ENCODE measurements at regions not wholly inside any gene's neighbourhood (a gene's known extent, or its start where the extent isn't known, plus 50 kb on each side); places are given as distances from the start of the nearest gene placed in this dataset.

- TF ChIP-seq POLR2AphosphoS5 (IDR thresholded peaks at IDR 0.05; ENCODE audit: insufficient read depth, low read depth, low read length) (no peak), POLR2A (IDR thresholded peaks at IDR 0.05; ENCODE audit: low read depth, low read length) (no peak)
- TF ChIP-seq, protein P1, sequence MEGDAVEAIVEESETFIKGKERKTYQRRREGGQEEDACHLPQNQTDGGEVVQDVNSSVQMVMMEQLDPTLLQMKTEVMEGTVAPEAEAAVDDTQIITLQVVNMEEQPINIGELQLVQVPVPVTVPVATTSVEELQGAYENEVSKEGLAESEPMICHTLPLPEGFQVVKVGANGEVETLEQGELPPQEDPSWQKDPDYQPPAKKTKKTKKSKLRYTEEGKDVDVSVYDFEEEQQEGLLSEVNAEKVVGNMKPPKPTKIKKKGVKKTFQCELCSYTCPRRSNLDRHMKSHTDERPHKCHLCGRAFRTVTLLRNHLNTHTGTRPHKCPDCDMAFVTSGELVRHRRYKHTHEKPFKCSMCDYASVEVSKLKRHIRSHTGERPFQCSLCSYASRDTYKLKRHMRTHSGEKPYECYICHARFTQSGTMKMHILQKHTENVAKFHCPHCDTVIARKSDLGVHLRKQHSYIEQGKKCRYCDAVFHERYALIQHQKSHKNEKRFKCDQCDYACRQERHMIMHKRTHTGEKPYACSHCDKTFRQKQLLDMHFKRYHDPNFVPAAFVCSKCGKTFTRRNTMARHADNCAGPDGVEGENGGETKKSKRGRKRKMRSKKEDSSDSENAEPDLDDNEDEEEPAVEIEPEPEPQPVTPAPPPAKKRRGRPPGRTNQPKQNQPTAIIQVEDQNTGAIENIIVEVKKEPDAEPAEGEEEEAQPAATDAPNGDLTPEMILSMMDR (IDR thresholded peaks at IDR 0.05; ENCODE audit: extremely low read depth in 1 of 2, insufficient read depth in 1 of 2, low read depth in 1 of 2, low read length in 2 of 2): no peak
Measured at GRCh38 chr14:97061198-97061597, 264.0 kb downstream of the VRK1 start.
